GM19035 (cell line): ENCODE measurements at regions not wholly inside any gene's neighbourhood (a gene's known extent, or its start where the extent isn't known, plus 50 kb on each side); places are given as distances from the start of the nearest gene placed in this dataset.
A peak's percentile ranks its signal among the peaks of the same experiment; 100 is the strongest.

Experiments
- ATAC-seq: cut with Tn5 transposase; IDR thresholded peaks from one replicate; pipeline ENCODE4 v1.9.1; 2021; ENCODE audit not compliant: unreplicated experiment

DNA sequence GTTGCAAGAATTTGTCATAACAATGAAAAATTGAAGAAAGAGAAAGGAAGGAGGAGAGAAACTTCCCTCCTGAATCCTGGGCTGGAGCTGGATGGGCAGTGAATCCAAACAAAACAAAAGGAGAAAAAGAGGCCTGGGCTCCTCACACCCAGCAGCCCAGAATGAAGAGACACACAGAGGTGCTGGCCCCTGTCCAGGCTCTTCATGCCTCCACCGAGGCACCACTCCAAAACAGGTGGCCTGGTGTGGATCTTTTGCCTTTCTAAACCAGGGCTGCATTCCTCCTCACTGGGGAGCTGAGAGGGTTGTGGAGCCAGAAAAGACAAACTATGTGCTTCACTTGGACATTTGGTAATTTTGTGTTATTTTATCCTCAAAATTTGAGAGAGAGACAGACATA, 76.0 kb downstream of the FAM124B start:
- ATAC-seq, result no peak

DNA sequence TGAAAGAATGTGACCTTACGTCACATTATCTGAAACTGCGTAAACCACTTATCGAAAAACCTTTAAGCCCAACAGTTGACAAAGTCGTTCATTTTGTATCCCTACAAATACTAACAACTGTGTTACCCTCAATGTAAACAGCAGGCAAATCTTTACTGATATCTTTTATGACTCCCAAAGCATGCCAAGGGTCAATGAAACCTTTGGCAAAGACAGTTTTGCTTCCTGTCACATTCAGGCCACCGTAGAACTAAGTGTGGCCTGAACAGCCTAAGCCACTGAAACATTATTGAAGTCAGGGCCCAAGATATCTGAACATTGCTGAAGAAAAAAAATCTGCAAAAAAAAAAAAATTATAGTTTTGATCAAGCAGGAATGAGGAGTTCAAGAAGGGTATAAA, 77.3 kb downstream of the FAM124B start:
- no peak for ATAC-seq

DNA sequence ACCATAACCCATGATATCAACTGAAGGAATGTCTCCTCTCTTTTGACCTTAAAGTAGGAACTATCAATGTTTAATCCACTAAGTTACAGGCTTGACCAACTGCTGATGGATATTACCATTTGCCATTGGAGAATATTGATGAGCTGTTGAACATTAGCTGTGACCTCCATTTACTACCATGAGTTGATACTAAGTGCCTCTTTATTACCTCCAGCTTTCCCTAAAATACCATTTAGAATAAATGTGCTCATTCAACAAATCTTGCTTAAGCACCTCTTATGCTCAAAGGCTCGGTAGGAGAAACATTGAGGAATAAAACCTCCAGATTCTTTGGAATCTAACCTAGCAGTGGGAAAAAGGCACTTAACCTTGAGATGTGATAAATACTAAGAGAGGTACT, 81.2 kb downstream of the FAM124B start:
- no peak for ATAC-seq

DNA sequence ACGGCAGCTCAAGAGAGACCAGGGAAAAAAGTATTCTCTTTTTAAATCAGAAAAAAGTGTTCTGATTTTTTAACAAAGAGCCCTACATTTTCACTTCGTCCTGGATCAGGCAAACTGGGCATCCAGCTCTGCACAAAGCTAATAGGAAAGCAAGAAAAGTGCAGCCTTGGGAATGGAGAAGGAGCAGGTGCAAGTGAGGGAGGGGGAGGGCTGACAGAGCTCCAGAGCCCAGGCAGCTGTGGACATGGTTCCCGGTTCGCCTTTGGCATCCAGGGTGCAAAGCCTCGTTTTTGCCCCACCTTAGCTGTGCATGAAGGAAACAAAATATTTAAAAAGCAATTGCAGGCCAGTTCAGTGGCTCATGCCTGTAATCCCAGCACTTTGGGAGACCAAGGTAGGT, 82.2 kb downstream of the FAM124B start:
- ATAC-seq, result no peak

DNA sequence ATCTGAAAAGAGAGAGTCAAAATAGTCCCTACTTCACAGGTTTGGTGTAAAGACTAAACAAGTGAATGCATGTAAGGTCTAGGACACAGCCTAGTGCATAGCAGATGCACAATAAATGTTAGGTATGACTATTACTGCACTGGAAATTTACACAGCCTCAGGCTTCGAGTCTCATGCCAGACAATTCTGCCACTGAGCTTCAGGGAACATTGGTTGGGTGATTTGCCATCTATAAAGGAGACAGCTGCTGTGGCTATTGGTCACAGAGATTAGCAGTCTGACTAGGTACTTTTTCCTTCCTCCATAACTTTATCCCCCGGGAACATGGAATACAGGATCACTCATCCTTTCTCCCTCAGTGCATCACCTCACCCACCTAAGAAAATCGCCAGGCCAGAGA, 89.2 kb downstream of the FAM124B start:
- no peak for ATAC-seq

DNA sequence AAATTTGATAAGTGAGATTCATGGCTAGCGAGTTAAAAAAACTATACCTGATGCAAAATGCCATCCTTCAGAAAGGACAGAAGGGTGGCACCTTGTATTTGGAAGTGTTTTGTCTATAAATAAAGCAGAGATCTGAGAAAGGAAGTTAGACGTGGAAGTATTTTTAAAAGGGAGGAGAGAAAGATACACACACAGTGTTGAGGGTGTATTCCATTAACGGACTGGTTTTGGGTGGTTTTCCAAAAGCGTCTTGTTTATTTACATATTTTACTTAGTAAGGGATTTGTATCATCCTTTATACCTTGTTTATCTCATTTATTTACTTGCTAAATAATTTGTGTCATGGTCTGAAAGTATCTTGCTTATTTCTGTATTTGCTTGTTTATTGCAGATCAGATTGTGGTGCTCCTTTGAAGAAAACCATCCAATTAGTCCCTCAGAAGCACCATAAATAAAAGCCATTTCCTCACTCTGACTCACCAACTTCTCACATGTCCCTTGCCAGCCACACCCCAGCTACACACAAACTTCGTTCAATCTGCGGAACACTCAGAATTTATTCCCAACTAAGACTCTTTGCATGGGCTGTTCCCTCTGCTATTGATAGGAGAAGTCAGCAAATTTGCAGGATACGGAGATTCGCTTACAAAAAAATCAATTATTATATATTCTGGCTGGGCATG, 90.8 kb downstream of the FAM124B start:
- ATAC-seq, result no peak

DNA sequence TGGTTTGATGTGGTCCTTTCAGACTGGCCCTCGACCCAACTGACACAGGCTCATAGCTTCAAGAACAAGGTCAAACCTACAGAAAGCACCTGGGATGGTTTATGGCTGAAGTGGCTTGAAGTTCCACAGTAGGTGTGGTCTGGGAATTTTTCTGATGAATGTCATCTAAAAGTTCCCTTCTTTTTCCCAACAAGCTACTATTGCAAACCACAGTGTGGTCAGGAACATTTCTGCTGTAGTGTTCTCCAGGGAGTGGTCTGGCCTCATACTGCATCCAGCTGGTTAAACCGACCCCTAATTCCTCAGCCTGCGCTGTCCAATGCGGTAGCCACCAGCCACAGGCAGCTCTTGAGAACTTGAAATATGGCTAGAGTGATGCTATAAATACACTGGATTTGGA, 92.7 kb downstream of the FAM124B start:
- ATAC-seq, result no peak

DNA sequence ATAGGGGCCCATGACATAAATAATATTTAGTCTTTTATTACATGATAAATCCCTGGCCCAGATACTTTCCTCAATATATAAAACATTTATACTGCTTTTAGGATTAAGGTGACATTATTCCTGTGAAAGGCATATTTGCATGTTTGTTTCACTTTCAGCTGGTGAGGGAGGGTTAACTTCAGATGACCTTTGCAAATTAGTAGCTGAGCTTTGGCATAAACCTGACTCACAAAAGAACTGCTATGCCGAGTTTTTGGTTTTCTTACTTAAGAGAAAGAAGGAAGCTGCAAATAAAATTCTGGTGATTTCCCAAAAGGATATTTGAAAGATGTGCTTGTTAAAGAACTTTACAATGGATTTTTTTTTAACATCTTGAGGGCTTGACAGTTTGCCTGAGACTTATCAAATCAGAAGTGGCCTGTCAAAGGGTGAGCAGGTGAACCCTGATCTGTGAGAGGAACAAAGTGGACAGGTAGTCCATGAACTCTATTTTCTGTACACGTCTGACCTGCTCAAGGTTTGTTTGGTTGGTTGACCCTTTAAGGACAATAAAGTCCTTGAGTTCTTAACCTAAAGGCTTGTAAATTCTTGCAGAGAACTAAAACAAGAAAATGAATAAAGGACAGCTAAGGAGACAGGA, 93.5 kb downstream of the FAM124B start:
- ATAC-seq, result peak; percentile 86

DNA sequence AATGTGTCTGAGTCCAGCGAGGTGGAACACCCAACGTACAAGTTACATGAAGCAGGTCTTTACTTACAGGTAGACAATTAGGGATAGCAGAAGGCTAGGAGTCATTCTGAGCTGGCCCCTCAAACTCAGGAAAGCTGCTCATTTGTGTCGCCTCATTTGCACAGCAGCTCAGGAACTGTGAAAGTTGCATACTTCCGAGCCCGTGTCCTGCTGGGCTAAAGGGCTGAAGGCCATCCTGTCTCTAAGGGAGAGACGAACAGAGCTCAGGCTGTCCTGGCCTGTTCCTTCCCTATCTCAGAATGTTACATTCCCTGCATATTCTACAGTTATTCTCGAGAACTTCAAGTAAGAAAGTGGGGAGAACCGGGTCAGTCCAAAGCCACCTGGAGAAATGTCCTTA, 99.0 kb downstream of the FAM124B start:
- ATAC-seq, result no peak

DNA sequence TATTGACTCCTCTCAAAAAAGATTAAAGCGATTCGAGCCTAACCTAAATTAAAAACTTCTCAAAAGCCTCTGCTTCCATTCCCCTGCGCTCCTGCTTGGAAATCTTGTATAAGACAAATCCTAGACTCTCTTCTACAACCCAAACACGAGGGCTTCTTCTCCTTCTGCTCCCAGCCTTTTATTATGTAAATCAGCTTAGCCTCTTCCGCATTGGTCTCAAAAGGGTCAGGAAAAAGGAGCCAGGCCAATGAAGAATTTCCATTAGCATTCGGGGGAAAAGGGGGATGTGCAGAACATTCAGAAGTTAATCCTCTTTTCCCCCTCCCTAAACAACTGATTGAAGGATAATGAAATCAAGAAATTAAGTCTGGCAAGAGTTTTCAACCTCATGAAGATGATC, 107.9 kb downstream of the FAM124B start:
- no peak for ATAC-seq

DNA sequence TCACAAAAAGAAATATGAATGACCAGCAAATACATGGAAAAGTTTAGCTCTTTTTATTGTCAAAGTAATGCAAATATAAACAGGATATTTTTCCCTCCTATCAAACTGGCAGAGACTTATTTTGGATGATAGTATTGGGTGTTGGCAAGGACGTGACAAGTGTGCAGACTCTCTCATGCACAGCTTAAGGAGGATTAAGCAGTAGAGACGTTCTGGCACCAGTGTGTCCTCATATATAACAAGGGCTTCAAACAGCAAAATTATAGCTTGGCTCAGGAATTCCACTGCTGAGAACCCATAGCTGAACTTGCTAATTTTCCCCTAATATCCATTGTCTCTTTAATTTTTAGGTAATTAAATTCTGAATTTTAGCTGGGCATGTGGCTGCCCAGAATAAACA, 114.4 kb downstream of the FAM124B start:
- no peak for ATAC-seq

DNA sequence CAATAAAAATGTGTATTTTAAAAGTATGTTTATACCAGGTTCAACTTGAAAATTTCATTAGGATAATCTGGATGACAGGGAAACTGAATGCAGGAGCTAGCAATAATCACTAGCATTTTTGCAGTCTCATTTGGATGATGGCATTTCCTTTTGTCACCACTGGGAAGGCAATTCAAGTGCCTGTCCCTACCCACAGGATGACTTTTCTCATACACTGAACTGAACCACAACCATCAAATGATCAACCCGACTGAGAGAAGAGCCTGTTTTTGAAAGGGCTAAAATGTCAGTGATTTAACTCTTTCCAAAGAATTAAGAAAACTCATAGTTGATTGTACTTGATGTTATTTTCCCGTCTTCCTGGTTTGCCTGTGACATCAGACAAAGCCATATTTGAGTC, 115.0 kb downstream of the FAM124B start:
- no peak for ATAC-seq

DNA sequence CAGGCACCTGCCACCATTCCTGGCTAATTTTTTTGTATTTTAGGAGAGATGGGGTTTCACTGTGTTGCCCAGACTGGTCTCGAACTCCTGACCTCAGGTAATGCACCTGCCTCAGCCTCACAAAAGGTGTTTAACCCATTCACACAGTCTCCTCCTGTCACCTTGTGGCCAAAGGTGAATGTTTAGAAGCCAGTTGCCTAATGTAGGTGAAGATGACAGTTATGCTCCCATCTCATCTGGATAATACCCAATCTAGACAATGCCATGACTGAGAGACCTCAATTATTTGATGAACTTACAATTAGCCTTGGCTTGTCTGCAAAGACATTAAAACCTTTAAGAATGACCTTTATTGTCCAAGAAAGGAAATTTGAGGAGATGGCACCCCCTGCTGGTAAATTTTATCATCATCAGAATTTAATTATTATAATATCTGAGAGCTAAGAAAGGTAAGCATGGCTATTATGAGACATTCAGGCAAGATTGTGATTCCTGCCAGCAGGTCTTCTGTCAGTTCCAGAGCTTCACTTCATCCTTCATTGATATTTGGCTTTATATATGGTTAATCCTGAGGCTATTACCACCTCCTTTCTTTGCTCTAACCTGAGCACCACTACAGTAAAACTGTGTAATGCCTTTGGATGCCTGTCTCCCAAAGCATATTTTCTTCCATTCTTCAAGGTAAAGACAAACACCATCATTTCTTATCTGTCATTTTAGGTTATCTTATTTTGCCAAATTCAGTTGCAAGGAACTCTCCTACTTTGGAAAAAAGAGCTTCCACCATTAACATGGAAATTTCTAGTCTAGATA, 117.6 kb downstream of the FAM124B start:
- ATAC-seq, result no peak

DNA sequence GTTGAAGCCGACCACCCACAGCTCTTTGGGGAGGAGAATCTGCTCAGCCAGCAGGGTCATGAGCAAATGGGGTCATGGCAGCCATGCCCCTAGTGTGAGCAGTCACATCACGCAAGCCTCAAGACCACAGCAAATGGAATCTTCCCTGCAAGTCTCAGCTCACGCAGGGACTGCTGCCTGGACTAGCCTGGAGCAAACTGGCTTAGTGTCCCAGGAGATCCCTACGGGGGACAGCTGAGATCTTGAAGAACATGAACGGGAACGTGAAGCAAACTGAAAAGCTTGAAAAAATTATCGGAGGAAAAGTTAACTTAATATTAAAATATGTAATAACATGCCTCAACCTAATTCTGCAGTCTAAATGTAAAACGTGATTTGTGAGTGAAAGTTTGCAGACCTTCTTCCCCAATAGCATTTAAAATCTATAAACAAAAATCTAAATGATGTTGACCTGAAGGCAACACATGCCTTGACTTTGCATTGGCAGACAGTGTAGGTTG, 118.4 kb downstream of the FAM124B start:
- ATAC-seq, result no peak

DNA sequence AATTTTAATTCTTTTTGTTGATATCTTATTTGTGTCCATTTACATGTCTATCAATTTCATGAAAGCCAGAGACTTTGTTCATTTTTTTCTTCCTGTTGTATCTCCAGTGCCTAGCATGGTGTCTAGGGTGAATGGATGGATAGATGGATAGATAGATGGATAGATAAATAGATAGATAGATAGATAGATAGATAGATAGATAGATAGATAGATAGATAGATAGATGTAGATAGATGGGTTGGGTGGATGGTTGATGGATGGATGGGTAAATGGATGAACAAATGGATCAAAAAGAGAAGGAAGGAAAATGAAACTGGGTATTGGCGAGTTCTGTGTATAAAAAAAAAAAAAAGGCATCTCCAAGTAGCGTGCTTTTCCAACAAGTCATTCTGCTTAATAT, 120.5 kb downstream of the FAM124B start:
- no peak for ATAC-seq

DNA sequence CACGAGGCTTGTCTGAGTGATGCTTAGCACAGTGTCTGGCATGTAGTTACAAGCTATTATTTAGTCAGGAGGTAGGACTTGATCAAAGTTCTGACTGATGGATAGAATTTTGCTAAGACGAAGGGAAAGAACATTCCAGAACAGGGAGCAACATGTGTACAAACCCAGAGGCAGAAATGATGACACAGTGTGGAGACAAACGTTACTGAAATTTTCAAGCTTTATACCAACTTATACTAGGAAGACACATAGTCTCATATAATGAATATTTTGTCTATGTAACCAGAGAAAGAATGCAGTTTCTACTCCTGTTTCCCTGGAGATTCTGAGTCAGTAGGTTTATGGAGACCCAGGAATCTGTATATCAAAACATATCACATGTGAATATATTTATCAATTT, 123.4 kb downstream of the FAM124B start:
- no peak for ATAC-seq

DNA sequence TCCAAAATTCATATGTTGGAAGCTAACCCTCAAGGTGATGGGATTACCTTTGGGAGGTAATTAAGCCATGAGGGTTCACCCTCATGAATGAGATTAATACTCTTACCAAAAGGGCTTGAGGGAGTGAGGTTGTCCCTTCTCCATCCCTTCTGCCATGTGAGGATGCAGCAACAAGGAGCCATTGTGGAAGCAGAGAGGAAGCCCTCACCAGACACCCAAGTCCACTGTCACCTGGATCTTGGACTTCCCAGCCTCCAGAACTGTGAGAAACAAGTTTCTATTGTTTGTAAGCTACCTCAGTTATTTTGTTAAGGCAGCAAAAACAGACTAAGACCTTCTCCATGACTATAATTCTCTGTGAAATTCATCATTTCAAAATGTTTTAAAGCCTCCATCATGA, 125.7 kb downstream of the FAM124B start:
- no peak for ATAC-seq

DNA sequence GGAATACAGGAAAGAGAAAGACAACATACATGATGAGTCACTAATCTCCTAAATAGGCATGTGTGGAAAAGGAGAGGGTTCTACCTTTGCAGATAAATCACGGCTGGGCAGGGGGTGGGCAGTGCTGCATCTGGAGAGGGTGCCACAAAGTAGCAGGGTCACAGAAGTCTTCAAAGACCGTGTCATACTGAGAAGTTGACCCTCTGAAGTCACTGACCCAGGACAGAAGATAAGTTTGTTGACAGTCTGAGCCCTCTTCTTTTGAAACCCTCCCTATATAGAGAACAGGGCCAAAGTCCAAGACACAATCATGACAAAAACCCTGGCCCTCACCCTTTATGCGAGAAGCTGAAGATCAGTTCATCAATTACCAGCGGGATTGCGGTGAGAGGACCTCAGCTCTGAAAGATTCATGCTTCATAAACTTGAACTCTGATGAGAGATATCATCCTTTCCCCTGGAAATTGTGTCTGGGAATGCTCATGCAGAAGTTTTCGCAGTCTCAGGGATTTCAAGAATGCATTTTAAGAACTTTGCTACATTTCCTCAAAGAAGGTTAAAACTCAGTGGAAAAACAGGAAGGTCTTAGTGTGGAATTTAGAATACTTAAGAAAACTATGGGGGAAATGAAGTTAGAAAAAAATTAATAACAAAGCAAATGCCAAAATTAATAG, 129.5 kb downstream of the FAM124B start:
- no peak for ATAC-seq

DNA sequence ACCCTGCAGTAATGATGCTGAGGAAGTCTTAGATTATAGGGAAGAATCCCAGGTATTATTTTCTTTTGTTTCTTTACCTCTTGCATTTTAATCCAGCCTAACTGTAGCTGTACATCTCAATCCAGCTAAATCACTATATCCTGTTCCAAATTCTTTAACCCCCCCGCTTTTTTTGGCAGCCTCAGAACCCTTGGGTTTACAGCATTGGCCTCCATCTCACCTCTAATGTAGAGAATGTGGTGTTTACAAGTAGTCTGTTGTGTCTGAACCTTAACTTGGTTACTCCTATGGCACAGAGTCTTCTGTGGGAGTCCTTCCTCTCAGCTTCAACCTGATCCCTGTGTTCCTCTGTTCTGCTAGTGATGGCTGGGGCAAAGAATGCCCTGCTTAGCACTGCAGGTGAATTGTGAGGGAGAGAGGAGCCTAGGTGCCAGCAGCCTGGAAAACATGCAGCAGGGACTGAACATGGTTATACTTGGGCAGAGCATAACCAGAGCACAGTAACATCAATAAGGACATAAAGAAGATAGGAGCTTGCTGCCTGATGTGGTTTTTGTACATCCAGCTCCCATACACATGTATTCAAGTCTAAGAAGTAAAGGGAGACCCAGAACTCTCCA, 130.2 kb downstream of the FAM124B start:
- ATAC-seq, result no peak

DNA sequence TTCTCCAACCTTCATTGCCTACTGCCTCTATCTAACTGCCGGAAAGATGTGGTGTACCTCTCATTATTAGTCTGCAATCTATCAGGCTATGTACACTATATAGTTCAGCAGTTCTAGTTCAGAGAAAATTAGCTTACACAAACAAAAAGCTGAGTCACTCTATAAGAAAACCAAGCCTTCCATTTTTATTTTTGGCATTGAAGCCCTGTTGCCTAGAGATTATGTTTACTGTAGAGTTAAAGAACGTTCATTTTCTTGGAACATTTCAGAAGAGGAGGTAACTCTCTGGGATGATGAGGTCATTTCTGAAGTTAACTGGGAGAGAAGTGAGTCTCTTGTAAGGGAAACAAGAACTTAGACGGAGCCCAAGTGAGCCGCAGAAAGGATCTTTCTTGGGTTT, 133.5 kb downstream of the FAM124B start:
- no peak for ATAC-seq

DNA sequence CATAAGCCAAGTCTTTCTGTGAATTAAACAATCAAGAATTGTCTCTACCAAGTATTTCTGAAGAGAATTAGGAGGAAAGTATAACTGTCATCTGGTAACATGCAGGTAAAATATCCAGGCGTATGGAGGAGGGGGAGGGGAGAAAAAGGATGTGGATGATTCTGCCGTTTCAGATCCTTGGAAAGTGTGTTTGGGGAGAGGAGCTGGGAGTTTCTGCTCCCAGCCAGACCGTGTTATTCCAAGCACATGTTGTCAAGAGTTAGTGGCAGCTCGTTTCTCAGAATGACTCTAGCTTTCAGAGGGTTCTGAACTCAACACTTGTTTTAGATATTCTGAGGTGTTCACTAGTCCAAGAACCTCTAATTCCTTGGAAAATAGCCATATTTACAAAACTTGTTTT, 137.6 kb downstream of the FAM124B start:
- ATAC-seq, result no peak
